OCI-LY1 (cell line): ENCODE measurements at regions not wholly inside any gene's neighbourhood (a gene's known extent, or its start where the extent isn't known, plus 50 kb on each side); places are given as distances from the start of the nearest gene placed in this dataset.

Experiments used
- CTCF ChIP-seq: fragments of 200-600 bp; sonication (generic), shearing (Covaris generic); IDR thresholded peaks from 2 replicates; pipeline ENCODE4 v1.5.1; 2017; ENCODE audit warnings: mild to moderate bottlenecking, antibody characterized with exemption, low read length, moderate library complexity, mixed read lengths
- EZH2 ChIP-seq: fragments of 200-600 bp; sonication (generic), shearing (Covaris generic); IDR thresholded peaks from 2 replicates; pipeline ENCODE4 v1.8.0; 2017; ENCODE audit warnings: borderline replicate concordance, mixed run types, mild to moderate bottlenecking, antibody characterized with exemption, low read length, moderate library complexity, mixed read lengths

- no peak for TF ChIP-seq CTCF
- no peak for TF ChIP-seq EZH2
Measured at GRCh38 chr14:98786456-98786855, 485.5 kb downstream of the BCL11B start.
